ENCODE measurements at regions not wholly inside any gene's neighbourhood (a gene's known extent, or its start where the extent isn't known, plus 50 kb on each side); places are given as distances from the start of the nearest gene placed in this dataset.

- no peak overlapping the region for H2BK15ac ChIP-seq (ENCODE audit: low read depth, low read length)
- H2AFZ ChIP-seq (replicated peaks; ENCODE audit: low read length, poor library complexity), result no peak overlapping the region
- H3K14ac ChIP-seq (replicated peaks; ENCODE audit: low read depth, low read length), result no peak overlapping the region
- H2AK9ac ChIP-seq (replicated peaks; ENCODE audit: low read depth, low read length, poor library complexity), result no peak overlapping the region
- H2BK120ac ChIP-seq (ENCODE audit: low read depth, low read length), result no peak overlapping the region
- intact Hi-C loops (cut with micrococcal nuclease), result no loop called here
- no peaks in the 10 kb centered on the region for H3K9me3 ChIP-seq (ENCODE audit: control insufficient read depth, insufficient read depth, low read length)
- no peak overlapping the region for H4K5ac ChIP-seq (ENCODE audit: low read depth, low read length)
- no peaks in the 10 kb centered on the region for H3K79me1 ChIP-seq (ENCODE audit: low read depth in 1 of 2, low read length in 2 of 2)
- in situ Hi-C loops (cut with MboI; ENCODE audit: low sequenced_read_pairs), result no loop called here
- no peak overlapping the region for H2BK5ac ChIP-seq (ENCODE audit: low read depth, low read length, poor library complexity, severe bottlenecking)
- H3K36me3 ChIP-seq (ENCODE audit: control insufficient read depth, insufficient read depth, low read length), result no peaks in the 10 kb centered on the region
- no peak overlapping the region for H3K56ac ChIP-seq (ENCODE audit: extremely low read depth, insufficient read depth, low read length)
- H4K8ac ChIP-seq (ENCODE audit: low read depth in 2 of 2, low read length in 2 of 2), result no peak overlapping the region
- ATAC-seq (ENCODE audit: low read depth) (no peak), DNase-seq (no peak)
- no TSS peak for BruUV-seq (replicated peaks)
- H3K4me2 ChIP-seq (ENCODE audit: low read depth, low read length), result no peak overlapping the region
- H3K9me1 ChIP-seq (ENCODE audit: insufficient read depth, low read length), result no peaks in the 10 kb centered on the region
- no peak overlapping the region for H3K9ac ChIP-seq (ENCODE audit: low read depth, low read length)
- H3K18ac ChIP-seq (ENCODE audit: low read depth, low read length), result no peak overlapping the region
- dilution Hi-C loops (cut with HindIII; ENCODE audit: low sequenced_read_pairs, unreplicated experiment), result no loop called here
- ChIA-PET CTCF (no interaction called here), POLR2A (ENCODE audit: unreplicated experiment) (no interaction called here)
- H2AK5ac ChIP-seq (ENCODE audit: low read depth, low read length), result no peak overlapping the region
- no peak overlapping the region for H2BK20ac ChIP-seq (ENCODE audit: low read depth, low read length)
- H3K23ac ChIP-seq (ENCODE audit: low read depth, low read length), result no peak overlapping the region
- H4K20me1 ChIP-seq (ENCODE audit: insufficient read depth, low read length), result no peaks in the 10 kb centered on the region
- H3K27ac ChIP-seq (ENCODE audit: insufficient read depth, low read length), result no peak overlapping the region
- no peaks in the 10 kb centered on the region for H3K27me3 ChIP-seq (ENCODE audit: control insufficient read depth, insufficient read depth, low read length)
- H3K4ac ChIP-seq (ENCODE audit: low read depth, low read length), result no peak overlapping the region
- H3K4me3 ChIP-seq (ENCODE audit: insufficient read depth, low read depth, low read length), result no peak overlapping the region
- whole genome bisulfite sequencing, 2 experiments (ENCODE audit: extremely low coverage in 2 of 2, insufficient read length in 1 of 2), result no CpG with 5 or more reads among the region's 2 CpGs
- TF ChIP-seq, protein P1, sequence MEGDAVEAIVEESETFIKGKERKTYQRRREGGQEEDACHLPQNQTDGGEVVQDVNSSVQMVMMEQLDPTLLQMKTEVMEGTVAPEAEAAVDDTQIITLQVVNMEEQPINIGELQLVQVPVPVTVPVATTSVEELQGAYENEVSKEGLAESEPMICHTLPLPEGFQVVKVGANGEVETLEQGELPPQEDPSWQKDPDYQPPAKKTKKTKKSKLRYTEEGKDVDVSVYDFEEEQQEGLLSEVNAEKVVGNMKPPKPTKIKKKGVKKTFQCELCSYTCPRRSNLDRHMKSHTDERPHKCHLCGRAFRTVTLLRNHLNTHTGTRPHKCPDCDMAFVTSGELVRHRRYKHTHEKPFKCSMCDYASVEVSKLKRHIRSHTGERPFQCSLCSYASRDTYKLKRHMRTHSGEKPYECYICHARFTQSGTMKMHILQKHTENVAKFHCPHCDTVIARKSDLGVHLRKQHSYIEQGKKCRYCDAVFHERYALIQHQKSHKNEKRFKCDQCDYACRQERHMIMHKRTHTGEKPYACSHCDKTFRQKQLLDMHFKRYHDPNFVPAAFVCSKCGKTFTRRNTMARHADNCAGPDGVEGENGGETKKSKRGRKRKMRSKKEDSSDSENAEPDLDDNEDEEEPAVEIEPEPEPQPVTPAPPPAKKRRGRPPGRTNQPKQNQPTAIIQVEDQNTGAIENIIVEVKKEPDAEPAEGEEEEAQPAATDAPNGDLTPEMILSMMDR (conservative IDR thresholded peaks at IDR 0.05; ENCODE audit: low read depth, low read length), result no peak
- TF ChIP-seq MAZ (IDR thresholded peaks at IDR 0.05; ENCODE audit: borderline replicate concordance, low read depth, low read length) (no peak), POLR2A (IDR thresholded peaks at IDR 0.05; ENCODE audit: low read depth, low read length) (no peak), SMC3 (IDR thresholded peaks at IDR 0.05; ENCODE audit: low read depth, low read length) (no peak), CHD1 (IDR thresholded peaks at IDR 0.05; ENCODE audit: low read depth, low read length) (no peak)
- no peaks in the 10 kb centered on the region for H3K4me1 ChIP-seq (ENCODE audit: control insufficient read depth, insufficient read depth, low read length)
- H4K91ac ChIP-seq (ENCODE audit: insufficient read depth, low read depth, low read length), result no peak overlapping the region
These were observed 1137.0 kb downstream of the FAM181B start for GRCh38 chr11:81596704-81597103.
